ENCODE measurements at regions not wholly inside any gene's neighbourhood (a gene's known extent, or its start where the extent isn't known, plus 50 kb on each side); places are given as distances from the start of the nearest gene placed in this dataset.

DNA sequence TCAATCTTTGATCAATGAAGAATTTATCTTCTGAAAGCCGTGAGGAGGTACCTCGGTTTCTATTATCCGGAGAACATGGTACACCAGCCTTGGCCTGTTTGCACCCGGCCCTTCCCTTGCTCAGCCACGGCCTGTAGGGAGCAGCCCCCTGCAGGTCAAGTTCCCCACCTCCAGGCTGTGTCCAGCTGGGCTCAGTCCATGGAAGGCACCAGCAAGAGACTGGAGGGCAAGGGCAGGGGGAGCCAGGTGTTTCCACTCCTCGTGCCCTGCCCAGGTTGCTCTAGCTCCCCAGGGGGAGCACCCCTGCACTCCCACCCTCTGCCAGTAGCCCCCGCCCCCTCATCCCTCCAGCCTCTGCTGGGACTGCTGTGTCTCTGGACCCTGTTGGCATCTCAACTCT, 87.3 kb upstream of the ADAMTS2 start:
- DNase-seq = no peak
- Histone ChIP-seq H3K27me3 (no peaks in the 10 kb centered on the region), H3K27ac (no peak overlapping the region), H3K9me3 (no peaks in the 10 kb centered on the region), H3K4me3 (no peak overlapping the region), H3K4me1 (no peaks in the 10 kb centered on the region), H3K36me3 (no peaks in the 10 kb centered on the region), H3K9ac (ENCODE audit: low read depth in 2 of 2, low read length in 2 of 2) (no peak overlapping the region)
- TF ChIP-seq, protein P1, sequence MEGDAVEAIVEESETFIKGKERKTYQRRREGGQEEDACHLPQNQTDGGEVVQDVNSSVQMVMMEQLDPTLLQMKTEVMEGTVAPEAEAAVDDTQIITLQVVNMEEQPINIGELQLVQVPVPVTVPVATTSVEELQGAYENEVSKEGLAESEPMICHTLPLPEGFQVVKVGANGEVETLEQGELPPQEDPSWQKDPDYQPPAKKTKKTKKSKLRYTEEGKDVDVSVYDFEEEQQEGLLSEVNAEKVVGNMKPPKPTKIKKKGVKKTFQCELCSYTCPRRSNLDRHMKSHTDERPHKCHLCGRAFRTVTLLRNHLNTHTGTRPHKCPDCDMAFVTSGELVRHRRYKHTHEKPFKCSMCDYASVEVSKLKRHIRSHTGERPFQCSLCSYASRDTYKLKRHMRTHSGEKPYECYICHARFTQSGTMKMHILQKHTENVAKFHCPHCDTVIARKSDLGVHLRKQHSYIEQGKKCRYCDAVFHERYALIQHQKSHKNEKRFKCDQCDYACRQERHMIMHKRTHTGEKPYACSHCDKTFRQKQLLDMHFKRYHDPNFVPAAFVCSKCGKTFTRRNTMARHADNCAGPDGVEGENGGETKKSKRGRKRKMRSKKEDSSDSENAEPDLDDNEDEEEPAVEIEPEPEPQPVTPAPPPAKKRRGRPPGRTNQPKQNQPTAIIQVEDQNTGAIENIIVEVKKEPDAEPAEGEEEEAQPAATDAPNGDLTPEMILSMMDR (IDR thresholded peaks at IDR 0.05) = no peak
- intact Hi-C loops (cut with DNase I) = no loop called here

DNA sequence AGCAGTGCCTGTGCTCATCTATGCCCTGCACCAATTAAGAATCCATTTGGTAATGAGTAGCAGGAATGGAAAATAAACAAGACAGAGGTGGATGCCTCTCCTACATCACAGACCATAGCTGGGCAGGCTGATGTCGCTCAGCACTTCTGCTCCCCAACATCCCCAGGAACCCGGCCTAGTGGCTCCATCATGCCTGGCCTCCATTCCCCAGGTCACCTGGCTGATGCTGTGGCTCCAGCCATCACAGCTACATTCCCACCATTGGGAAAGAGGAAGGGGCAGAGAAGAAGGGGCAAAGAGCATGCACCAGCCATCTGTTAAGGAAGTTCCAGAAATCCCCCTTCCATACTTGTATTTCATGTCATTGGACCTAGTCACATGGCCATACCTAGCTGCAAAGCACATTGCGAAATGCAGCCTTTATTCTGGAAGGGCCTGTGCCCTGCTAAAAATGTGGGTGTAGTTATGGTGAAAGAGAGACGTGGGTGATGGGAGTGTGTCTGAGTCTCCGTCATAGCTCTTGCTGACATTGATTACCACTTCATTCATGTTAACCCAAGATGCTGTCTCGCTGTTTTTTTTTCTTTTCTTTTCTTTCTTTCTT, 86.1 kb upstream of the ADAMTS2 start:
- no peaks in the 10 kb centered on the region for H3K36me3 ChIP-seq
- H3K9me3 ChIP-seq = no peaks in the 10 kb centered on the region
- no peak overlapping the region for H3K4me3 ChIP-seq
- no peaks in the 10 kb centered on the region for H3K27me3 ChIP-seq
- H3K9ac ChIP-seq (ENCODE audit: low read depth in 2 of 2, low read length in 2 of 2) = no peak overlapping the region
- intact Hi-C loops (cut with DNase I) = no loop called here
- H3K27ac ChIP-seq = no peak overlapping the region
- H3K4me1 ChIP-seq = no peaks in the 10 kb centered on the region
- TF ChIP-seq, protein P1 (IDR thresholded peaks at IDR 0.05) = no peak
- DNase-seq = no peak

- no peaks in the 10 kb centered on the region for H3K27me3 ChIP-seq
- H3K4me3 ChIP-seq = no peak overlapping the region
- no peak overlapping the region for H3K9ac ChIP-seq (ENCODE audit: low read depth in 2 of 2, low read length in 2 of 2)
These were observed 85.2 kb upstream of the ADAMTS2 start for GRCh38 chr5:179430193-179431175.

GRCh38 chr5:179427676-179428056, 82.4 kb upstream of the ADAMTS2 start:
- no peak overlapping the region for H3K4me3 ChIP-seq
- intact Hi-C loops (cut with DNase I) = no loop called here
- no peaks in the 10 kb centered on the region for H3K36me3 ChIP-seq

More at GRCh38 chr5:179430193-179431175, 85.2 kb upstream of the ADAMTS2 start:
- H3K36me3 ChIP-seq = no peaks in the 10 kb centered on the region
- intact Hi-C loops (cut with DNase I) = no loop called here
- no peak for DNase-seq
- TF ChIP-seq, protein P1 (IDR thresholded peaks at IDR 0.05) = no peak
- no peaks in the 10 kb centered on the region for H3K4me1 ChIP-seq
- no peak overlapping the region for H3K27ac ChIP-seq
- no peaks in the 10 kb centered on the region for H3K9me3 ChIP-seq

DNA sequence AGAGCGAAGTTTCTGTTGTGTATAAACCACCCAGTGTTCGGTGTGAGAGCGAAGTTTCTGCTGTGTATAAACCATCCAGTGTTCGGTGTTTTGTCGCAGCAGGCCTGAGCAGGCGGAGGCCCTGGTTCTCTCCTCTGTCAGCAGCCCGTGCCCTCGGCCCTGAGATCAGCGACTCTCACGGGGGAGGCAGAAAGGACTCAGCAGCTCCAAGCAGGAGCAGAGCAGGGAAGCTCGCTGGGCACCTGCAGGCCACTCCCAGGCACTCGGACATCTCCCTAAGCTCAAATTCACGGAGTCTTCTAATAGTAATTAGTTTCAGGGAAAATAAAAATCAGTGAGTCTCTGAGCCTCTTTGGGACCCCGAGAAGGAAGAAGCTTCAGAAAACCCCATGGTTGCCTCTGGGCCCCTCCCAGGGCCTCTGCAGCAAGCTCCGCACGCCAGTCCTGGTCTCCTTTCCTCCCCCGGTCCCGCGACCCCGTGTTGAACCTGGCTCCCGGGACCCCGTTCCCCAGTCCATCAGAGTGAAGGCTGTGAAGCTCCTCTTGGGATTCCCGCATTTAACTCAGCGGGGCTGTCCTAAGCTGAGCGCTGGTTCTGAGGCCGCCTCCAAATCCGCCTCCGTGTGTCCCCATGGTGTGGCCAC, 81.9 kb upstream of the ADAMTS2 start:
- TF ChIP-seq, protein P1 (IDR thresholded peaks at IDR 0.05) = no peak
- no peak for DNase-seq
- Histone ChIP-seq H3K27me3 (no peaks in the 10 kb centered on the region), H3K27ac (no peak overlapping the region), H3K36me3 (no peaks in the 10 kb centered on the region), H3K4me3 (no peak overlapping the region), H3K4me1 (no peaks in the 10 kb centered on the region), H3K9me3 (no peaks in the 10 kb centered on the region), H3K9ac (ENCODE audit: low read depth in 2 of 2, low read length in 2 of 2) (no peak overlapping the region)
- intact Hi-C loops (cut with DNase I) = no loop called here

More at GRCh38 chr5:179427676-179428056, 82.4 kb upstream of the ADAMTS2 start:
- no peaks in the 10 kb centered on the region for H3K4me1 ChIP-seq
- TF ChIP-seq, protein P1 (IDR thresholded peaks at IDR 0.05) = no peak
- no peak for DNase-seq
- no peak overlapping the region for H3K9ac ChIP-seq (ENCODE audit: low read depth in 2 of 2, low read length in 2 of 2)
- no peak overlapping the region for H3K27ac ChIP-seq
- H3K27me3 ChIP-seq = no peaks in the 10 kb centered on the region
- no peaks in the 10 kb centered on the region for H3K9me3 ChIP-seq

Data from colonic mucosa (tissue), 4 donors.